ENCODE measurements at regions not wholly inside any gene's neighbourhood (a gene's known extent, or its start where the extent isn't known, plus 50 kb on each side); places are given as distances from the start of the nearest gene placed in this dataset.
"Not testable (repeated sequence)": the region's sequence is repeated elsewhere in the genome, so short reads cannot be mapped to it uniquely, and the experiment has no call there.

DNA sequence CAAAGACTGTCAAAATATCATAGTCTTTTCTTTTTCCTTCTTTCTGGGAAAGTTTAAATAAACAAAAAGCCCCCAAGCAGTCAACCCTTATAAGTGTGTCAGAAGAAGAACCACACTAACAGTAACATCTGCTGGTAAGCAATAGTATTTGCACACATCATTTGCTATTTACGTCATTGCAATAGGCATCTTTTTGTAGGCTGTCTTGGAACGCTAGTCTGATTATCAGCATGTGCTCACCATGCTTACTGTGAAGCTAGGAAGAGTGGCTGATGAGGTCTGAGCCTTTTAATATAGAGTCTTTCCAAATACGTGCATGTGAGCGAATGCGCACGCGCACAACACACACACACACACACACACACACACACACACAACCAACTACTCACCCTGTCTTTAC lies 599.0 kb upstream of the TPK1 start:
- no peak for DNase-seq

DNA sequence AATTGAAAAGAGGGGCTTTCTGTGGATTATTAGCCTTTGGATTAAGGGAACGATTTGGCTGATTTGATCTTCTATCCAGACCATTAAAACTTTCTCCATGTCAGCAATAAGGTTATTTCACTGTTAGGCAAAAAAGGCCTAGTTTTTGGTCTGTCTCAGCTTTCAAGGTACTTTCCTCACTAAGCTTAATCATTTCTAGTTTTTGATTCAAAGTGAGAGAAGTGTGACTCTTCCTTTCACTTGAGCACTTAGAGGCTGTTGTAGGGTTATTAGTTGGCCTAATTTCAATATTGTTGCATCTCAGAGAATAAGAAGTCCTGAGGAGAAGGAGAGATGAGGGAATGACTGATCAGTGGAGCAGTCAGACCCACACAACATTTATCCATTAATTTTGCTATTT lies 596.0 kb upstream of the TPK1 start:
- DNase-seq, result no peak

DNA sequence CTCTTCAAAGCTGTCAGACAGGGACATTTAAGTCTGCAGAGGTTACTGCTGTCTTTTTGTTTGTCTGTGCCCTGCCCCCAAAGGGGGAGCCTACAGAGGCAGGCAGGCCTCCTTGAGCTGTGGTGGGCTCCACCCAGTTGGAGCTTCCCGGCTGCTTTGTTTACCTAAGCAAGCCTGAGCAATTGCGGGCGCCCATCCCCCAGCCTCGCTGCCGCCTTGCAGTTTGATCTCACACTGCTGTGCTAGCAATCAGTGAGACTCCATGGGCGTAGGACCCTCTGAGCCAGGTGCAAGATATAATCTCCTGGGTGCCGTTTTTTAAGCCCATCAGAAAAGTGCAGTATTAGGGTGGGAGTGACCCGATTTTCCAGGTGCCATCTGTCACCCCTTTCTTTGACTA lies 582.6 kb upstream of the TPK1 start:
- not testable (repeated sequence) for DNase-seq

DNA sequence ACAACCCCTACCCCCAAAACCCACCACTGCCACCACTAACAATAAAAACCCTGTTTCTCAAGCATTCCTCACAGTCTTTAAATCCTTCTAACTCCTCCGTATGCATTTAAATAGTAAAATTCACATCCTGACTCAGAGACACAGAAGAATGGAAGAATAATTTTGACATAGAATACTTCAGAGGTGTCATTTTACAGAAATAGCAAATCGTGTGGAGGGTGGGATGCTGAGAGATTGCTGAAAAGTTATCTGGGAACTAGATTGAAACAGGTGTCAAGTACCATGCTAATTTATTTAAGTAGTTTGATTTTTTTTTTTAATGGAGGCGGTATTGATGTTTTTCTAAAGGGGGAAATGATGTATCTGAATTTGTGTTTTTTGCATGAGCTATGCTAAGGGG lies 575.2 kb upstream of the TPK1 start:
- no peak for DNase-seq

DNA sequence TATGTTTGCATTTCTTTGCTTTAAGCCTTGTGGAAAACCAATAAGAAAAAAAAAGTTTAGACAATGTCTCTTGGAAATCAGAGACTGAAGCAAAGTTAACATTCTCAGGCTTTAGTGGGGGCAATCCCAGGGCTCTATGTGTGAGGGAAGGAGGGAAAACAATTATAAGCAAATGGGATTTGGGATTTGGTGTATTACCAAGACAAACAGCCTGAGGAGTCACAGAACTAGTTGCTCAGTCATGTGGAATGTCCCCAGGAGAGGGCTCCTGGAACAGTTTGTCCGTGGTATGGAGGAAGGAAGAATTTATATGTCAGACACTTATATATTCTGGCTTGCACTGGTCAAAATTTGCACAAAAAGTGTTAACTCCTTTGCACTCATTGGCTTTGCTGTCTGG lies 562.9 kb upstream of the TPK1 start:
- no peak for DNase-seq

DNA sequence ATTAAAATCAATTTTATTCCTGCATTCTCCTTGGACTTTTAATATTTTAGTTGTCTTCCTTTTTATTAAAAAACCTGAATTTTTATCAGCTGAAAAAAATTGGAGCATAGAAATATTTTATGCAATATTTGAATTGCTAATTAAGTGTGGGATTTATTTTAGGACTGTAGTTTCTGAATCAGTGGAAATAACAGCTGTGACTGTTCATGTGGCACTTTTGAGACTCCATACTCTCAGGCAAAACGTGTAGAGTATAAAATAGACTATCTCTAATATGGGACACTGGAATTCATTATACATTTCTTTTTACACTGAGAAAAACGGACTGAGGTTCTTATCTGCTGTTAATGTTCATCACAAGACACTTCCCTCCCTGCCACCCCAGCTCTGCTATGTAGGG lies 558.3 kb upstream of the TPK1 start:
- DNase-seq, result no peak

DNA sequence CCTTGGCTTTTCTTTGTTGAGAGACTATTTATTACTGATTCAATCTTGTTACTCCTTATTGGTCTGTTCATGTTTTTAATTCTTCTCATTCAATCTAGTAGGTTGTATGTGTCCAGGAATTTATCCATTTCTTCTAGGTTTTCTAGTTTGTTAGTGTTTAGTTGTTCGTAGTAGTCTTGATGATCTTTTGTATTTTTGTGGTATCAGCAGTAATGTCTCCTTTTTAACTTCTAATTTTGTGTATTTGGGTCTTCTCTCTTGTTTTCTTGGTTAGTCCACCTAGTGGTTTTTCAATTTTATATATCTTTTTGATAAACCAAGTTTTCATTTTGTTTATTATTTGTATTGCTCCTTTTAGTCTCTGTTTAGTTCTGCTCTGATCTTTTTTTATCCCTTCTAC lies 546.9 kb upstream of the TPK1 start:
- DNase-seq, result no peak

DNA sequence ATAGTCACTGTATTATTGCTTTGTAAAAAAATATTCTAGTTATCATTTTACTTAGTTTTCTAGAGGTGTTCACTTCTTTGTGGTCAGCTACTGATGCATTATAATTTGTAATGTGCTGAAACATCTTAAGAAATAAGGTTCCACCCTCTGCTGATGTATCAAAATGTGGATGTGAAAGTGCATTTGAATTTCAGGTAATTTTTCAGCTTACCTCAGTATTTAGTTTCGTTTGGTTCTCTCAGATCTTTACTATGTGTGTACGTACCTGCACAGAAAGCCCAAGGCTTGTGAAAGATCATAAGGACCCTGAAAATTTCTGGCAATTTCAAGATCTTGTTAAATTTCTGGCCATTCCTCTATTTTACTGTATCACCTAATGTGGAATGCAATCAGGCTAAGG lies 542.3 kb upstream of the TPK1 start:
- no peak for DNase-seq

DNA sequence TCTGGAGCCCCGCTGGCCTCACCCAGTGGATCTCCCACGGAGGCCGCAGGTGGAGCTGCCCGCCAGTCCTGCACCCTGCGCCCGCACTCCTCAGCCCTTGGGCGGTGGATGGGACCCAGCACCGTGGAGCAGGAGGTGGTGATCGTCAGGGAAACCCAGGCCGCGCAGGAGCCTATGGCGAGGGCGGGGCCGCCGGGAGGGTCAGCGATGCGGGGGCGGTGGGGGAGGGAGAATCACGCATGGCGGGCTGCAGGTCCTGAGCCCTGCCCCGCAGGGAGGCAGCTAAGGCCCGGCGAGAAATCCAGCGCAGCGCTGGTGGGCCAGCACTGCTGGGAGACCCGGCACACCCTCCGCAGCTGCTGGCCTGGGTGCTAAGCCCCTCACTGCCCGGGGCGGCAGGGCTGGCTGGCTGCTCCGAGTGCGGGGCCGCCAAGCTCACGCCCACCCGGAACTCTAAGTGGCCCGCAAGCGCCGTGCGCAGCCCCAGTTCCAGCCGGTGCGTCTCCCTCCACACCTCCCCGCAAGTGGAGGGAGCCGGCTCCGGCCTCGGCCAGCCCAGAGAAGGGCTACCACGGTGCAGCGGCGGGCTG lies 524.8 kb upstream of the TPK1 start:
- DNase-seq, result no peak

DNA sequence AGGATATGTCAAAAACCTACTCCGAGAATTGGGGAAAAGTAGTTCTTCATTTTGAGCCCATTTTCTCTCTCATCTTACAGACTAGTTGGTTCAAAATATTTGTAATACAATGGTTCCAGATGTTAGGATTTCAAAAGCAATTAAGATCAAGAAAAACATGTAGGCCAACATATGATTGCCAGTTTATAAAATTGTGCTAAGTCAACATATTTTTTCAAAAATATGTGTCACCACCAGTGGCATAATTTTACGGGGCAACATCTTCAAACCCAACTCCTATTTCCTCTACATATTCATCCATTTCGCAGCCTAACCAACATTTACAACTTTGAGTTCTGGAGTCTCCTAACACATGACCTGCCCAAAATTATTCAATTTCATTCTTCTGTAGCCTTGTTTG lies 514.5 kb upstream of the TPK1 start:
- no peak for DNase-seq

DNA sequence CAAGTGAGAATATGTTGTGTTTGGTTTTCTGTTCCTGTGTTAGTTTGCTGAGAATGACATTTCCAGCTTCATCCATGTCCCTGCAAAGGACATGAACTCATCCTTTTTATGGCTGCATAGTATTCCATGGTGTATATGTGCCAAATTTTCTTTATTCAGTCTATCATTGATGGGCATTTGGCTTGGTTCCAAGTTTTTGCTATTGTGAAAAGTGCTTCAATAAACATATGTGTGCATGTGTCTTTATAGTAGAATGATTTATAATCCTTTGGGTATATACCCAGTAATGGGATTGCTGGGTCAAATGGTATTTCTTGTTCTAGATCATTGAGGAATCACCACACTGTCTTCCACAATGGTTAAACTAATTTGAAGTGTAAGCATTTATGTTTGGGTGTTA lies 513.6 kb upstream of the TPK1 start:
- DNase-seq, result not testable (repeated sequence)

DNA sequence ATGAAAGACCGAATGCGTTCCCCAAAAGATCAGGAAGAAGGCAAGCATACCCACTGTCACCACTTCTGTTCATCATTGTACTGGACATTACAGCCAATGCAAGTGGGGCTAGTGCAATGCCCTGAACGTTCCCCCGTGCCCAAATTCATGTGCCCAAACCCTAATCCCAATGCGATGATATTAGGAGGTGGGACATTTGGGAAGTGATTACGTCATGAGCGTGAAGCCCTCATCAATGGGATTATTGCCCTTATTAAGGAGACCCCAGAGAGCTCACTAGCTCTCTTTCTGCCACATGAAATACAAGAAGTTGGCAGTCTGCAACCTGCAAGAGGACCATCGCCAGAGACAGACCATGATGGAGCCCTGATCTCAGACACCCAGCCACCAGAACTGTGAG lies 511.4 kb upstream of the TPK1 start:
- DNase-seq, result no peak

DNA sequence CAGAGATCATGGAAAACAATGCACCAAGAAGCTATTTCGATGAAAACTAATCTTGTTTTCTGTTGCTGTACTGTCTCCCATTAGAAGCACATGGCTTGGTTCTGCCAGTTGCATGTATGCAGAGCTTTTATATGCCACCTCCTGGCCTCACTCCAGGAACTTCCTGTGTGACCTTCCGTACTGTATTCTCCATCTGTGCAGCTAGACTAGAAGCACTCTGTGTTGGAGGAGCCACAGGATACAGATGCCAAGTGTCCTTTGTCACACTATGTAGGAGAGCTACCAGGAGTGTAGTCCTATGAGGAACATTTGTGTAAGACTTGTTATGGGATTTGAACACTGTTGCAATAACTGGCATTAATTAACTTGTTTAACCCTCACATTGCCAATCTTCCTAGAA lies 503.5 kb upstream of the TPK1 start:
- no peak for DNase-seq

DNA sequence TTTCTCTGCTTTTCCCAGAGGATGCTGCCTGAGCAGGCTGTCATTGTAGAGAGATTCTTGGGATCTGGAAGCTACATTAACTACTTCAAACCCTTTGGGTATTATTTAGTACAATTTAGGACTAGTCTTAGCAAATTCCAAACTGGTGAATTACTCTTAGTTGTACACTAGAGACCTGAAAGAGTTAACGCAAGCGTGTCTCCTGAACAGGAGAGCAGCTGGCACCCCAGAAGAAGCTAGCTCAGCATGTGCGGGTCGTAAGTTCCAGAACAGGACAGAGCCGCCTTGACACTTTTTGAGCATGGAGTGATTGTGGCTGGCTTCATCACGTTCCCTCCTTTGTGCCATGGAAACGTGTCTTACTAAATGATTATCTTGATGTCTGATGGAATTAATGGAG lies 495.7 kb upstream of the TPK1 start:
- DNase-seq, result no peak

DNA sequence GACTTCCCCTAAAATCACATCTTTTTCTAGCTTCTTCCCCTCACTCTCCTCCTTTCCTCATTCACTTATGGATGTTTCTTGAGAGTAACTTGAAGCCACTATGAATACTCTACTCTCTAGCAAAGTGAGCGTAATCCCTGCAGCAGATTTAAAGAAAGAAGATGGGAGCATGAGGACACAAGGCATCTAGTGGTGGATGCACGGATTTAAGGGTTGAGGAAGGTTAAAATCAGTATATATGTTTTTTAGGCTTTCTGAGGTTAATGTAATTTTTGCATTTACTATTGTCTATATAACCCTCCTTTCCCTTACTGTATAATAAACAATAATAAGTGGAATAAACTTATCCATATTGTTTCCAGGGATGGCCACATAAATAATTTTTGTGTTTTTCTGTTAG lies 495.2 kb upstream of the TPK1 start:
- DNase-seq, result no peak

DNA sequence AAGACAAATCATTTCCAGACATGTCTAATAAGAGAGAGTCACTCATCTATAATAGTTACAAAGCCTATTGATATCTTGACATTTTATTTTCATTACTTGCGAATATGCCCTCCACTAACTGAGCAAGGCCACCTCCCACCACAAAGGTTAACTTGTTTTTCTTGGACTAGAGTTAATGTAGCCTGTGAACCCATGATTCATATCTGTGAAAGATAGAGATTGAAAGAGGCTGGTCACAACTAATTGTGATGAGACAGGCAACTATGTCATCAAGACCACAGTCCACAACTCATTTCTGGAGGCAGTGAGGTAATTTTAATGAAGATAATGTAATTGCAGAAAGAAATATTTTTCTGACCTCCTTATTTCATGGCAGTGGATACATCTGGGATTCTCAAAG lies 491.8 kb upstream of the TPK1 start:
- no peak for DNase-seq

DNA sequence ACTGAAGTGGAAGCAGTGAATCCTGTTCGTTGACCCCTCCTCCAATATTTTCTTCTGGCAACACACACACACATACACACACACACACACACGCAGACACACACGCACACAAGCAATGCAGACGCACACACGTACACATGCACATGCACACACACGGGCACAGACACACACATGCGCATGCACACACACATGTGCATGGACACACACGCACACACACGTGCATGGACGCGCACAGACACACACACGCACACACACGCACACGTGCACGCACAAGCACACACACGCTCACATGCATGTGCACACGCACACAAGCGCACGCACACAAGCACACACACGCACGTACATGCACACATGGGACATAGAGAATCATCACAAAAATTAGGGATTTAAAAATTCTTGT lies 488.2 kb upstream of the TPK1 start:
- no peak for DNase-seq

DNA sequence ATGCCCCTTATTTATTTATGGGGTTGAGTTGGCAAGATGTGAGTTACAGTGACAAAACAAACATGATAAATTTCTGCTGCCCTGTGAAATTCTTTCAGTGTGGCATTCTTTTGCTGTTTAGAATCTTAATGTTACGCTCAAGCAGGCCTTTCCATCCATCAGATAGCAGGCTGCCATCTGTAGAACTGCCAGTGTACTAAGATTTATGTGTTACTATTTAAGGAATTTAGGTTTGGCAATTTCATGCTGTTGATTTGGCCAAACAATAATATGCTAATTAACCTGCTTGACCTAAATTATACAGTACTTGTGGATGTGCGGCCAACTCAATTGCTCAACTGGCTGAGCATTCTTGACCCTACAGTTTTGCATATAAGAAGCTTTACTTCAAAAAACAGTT lies 477.7 kb upstream of the TPK1 start:
- no peak for DNase-seq

DNA sequence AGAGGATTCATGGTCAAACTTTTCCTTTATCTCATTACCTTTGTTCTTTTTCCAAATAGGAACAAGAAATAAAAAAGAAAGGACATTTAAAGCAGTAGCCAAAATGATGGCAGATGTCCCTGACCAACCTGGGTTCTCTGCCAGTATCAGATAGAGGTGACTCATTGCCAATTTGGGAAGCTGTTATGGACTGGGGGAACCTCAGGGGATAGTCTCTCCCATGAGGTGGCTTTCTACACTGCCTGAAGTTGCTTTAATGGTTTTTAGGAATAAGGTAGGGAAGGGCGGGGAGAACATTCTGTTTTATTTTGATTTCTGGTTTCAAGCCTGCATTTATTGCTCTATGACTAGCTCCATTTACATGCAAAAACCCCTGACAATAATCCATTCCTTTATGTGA lies 457.9 kb upstream of the TPK1 start:
- no peak for DNase-seq

DNA sequence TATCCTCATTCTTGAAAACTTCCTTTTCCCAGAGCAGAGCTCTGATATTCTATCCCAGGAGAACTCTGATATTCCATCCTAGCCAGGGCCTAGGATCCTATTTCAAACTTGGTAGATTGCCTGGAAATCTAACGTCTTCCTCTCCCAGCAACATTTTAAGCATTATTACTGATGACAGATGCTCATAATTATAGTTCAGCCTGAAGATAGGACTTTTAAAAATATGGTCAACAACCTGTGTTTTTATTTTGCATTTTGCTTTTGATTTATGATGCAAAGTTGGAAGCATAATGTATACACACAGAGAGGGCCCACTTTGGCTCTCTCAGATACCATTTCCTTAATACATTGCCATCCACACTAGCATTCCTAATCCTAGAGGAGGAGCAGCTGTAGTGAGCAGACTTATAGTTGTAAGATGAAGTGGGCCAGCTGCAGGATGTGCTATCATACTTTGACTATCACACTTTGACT lies 457.4 kb upstream of the TPK1 start:
- DNase-seq, result no peak

DNA sequence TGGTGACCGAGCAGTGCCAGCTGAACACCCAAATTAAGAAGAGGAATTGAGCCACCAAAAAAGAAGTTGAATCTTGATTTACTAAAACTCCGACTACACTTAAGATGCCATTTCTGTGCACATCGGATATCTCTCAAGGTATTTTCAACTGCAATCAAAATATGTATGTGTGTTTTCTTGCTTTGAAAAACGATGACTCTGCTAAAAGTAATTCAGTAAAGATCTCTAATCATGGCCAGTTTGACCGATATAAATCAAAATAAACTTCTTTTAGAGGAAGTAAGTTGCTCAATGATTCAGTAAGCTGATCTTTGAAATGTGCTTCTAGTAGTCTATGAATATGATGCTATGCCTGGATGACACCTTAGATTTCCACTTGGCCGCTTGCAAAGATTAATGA lies 453.5 kb upstream of the TPK1 start:
- no peak for DNase-seq

DNA sequence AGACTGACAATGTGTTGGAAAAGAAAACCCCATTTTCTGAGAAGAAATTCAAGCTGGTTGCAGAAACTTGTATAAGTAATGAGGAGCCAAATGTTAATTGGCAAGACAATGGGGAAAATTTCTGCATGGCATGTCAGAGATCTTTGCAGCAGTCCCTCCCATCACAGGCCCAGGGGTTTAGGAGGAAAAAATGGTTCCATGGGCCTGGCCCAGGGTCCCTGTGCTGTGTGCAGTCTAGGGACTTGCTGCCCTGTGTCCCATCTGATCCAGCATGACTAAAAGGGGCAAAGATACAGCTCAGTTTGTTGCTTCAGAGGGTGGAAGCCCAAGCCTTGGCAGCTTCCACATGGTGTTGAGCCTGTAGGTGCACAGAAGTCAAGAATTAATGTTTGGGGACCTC lies 440.3 kb upstream of the TPK1 start:
- no peak for DNase-seq

DNA sequence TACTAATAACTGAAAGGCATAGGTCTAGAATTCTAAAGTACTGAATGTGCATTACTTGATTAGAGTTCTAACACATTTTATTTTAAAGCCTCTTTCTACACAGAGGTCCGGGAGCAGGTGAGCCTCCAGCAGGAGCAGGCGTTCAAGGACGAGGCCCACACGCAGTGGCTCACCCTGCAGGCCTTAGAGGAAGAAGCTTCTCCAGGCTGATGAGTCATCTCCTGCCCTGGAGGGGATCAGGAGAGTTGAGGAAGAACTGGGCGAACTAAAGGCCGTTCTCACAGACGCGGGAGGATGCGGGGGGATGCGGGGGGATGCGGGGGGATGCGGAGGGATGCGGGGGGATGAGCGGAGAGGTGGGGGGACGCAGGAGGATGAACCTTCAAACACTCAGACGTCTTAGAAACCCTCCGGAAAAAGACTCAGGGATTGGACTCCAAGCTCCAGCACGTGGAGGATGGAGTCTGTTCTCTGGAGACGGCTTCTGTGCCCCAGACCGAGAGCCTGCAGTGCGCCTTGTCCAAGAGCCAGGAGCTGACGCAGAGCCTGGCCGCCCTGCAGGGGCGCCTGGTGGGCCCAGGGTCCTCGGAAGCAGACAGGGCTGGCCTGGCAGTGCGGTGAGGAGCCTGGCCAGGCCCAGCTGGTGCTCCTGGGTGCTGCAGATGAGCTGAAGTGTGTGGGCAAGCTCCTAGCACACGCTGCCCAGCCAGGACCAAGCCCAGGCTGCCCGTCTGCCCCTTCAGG lies 433.7 kb upstream of the TPK1 start:
- no peak for DNase-seq

DNA sequence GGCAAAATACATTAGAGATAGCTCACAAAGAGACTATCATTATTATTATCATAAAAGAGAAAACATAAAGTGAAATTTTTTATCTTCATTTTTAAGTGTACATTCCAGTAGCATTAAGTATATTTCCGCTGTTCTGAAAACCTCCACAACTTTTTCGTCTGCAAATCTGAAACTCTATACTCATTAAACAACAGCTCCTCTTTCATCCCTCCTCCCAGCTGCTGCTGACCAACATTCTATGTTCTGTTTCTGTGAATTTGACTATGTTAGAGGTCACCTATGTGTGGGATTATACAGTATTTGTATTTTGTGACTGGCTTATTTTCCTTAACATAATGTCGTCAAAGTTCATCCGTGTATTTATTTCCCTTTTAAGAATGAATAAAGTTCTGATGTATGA lies 429.3 kb upstream of the TPK1 start:
- DNase-seq, result no peak

DNA sequence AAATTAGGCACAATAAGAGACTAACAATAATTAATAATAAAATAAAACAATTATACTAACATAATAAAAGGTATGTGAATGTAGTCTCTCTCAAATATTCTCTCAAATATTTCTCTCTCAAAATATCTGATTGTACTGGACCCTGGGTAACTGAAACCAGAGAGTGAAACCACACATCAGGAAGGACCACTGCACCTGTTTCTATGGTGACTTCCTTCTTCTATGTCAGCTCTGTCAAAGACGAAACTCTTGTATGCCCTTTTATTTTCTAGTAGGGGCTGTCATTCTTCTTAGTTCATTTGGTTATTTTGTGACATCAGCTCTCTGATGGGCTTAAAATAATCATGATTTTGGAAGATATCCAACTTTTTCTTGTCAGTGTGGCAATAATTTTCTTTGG lies 428.0 kb upstream of the TPK1 start:
- DNase-seq, result no peak

Measured in NCI-H1105 (cell line).